ENCODE measurements at regions not wholly inside any gene's neighbourhood (a gene's known extent, or its start where the extent isn't known, plus 50 kb on each side); places are given as distances from the start of the nearest gene placed in this dataset.
"Not testable (repeated sequence)": the region's sequence is repeated elsewhere in the genome, so short reads cannot be mapped to it uniquely, and the experiment has no call there.

DNA sequence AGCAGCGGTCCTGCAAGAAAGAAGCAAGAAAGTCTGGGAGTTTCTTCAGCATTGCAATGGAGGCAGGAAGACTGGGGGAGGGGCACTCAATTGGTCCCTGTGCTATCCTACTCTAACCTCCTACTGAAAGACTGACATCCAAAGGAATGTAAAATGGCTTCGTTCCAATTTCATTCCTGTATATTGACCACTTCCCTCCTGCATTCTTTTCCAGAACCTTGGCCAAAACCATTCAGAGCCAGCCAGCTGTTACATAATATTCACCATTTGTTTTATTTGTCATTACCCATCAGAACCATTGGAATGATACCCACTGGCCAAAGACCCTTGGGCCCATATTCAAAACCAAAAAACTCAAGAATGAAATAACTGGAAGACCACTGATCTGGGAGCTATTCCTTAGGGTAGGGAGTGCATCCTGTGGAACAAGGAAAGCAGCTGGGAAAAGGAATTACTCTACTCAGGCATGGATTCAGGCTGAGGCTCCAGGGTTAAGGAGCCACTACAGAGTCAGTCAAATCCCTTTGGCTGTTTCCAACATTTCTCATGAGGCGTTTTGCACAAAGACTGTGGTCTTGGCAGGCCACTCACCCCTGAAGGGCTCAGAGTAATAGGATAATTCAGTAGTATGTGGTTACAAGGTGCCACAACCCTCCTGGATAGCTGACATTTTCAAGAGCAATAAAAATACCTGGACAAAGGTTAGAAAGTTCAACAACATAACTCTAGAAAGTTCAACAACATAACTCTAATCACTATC is 148.7 kb upstream of the SLC1A3 start:
- ATAC-seq (no peak), DNase-seq (no peak)
- no peak overlapping the region for H3K27ac ChIP-seq
- H3K4me3 ChIP-seq: no peak overlapping the region
- H3K27me3 ChIP-seq (ENCODE audit: low read depth): no peaks in the 10 kb centered on the region
- no peaks in the 10 kb centered on the region for H3K36me3 ChIP-seq
- H3K9me3 ChIP-seq: no peaks in the 10 kb centered on the region
- TF ChIP-seq, protein P1, sequence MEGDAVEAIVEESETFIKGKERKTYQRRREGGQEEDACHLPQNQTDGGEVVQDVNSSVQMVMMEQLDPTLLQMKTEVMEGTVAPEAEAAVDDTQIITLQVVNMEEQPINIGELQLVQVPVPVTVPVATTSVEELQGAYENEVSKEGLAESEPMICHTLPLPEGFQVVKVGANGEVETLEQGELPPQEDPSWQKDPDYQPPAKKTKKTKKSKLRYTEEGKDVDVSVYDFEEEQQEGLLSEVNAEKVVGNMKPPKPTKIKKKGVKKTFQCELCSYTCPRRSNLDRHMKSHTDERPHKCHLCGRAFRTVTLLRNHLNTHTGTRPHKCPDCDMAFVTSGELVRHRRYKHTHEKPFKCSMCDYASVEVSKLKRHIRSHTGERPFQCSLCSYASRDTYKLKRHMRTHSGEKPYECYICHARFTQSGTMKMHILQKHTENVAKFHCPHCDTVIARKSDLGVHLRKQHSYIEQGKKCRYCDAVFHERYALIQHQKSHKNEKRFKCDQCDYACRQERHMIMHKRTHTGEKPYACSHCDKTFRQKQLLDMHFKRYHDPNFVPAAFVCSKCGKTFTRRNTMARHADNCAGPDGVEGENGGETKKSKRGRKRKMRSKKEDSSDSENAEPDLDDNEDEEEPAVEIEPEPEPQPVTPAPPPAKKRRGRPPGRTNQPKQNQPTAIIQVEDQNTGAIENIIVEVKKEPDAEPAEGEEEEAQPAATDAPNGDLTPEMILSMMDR (IDR thresholded peaks at IDR 0.05): no peak
- H3K4me1 ChIP-seq: no peaks in the 10 kb centered on the region
- intact Hi-C loops (cut with DNase I): no loop called here

DNA sequence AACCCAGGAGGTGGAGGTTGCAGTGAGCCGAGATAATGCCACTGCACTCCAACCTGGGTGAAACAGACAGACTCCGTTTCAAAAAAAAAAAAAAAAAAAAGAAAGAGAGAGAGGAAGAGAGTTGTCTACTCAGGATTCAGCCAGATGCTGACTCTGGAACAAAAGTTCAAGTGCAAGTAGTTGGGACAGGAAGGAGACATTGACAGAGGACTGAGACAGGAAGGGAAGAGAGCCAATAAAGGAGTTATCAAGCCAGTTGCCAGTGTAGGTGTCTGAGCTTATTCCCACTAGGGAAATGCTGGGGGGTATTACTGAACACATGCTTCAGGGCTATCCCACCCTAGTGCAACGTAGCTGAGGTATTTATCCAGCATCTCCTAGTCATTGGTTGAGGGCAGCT is 147.7 kb upstream of the SLC1A3 start:
- H3K4me1 ChIP-seq: no peaks in the 10 kb centered on the region
- no peaks in the 10 kb centered on the region for H3K9me3 ChIP-seq
- H3K4me3 ChIP-seq: no peak overlapping the region
- no peaks in the 10 kb centered on the region for H3K36me3 ChIP-seq
- TF ChIP-seq, protein P1 (IDR thresholded peaks at IDR 0.05): no peak
- H3K27ac ChIP-seq: no peak overlapping the region
- intact Hi-C loops (cut with DNase I): no loop called here
- ATAC-seq: no peak
- no peak for DNase-seq
- H3K27me3 ChIP-seq (ENCODE audit: low read depth): no peaks in the 10 kb centered on the region

DNA sequence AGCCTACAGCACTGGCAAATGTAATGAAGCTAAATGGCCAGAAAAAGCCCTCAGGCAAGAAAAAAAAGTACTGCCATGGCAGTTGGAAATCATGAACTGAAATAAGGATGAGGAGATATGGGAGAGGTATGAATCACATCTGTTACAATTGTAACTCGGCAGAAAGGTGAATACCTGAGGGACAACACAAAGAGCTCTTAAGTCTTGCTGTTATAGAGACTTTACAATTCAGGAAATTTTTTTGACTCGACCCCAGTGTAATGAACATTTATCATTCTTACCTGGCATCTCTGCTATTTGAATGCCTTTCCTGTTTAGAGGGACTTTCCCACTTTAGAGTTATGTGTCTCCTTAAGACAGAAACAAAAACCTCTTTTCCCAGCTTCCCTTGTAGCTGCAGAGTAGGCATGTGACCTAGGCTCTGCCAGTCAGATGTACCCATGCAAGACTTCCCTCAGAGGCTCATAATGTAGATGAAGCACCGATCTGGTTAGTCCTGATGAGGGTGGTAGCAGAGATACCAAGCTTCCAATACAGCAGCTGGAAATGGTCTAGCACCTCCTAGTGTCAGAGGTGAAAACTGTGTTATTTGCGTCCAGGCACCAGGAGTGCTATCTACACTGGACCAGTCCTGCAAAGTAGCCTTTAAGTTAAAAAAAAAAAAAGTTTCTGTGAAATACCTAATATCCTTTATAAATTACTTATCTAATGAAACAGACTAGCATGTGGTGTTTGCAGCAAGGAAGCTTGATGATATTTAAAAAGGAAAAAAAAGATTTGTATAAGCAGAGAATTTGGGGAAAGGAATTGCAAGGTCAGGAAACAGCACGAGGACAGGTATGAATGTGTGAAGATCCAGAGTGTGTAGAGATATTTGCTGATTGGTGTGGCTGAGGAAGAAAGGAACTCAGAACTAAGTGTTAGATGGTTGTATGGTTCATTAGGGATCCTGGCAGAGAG is 146.9 kb upstream of the SLC1A3 start:
- Histone ChIP-seq H3K4me3 (no peak overlapping the region), H3K9me3 (no peaks in the 10 kb centered on the region), H3K36me3 (no peaks in the 10 kb centered on the region), H3K27ac (no peak overlapping the region), H3K4me1 (no peaks in the 10 kb centered on the region), H3K27me3 (ENCODE audit: low read depth) (no peaks in the 10 kb centered on the region)
- ATAC-seq (no peak), DNase-seq (no peak)
- intact Hi-C loops (cut with DNase I): no loop called here
- TF ChIP-seq, protein P1 (IDR thresholded peaks at IDR 0.05): peak; percentile 6

DNA sequence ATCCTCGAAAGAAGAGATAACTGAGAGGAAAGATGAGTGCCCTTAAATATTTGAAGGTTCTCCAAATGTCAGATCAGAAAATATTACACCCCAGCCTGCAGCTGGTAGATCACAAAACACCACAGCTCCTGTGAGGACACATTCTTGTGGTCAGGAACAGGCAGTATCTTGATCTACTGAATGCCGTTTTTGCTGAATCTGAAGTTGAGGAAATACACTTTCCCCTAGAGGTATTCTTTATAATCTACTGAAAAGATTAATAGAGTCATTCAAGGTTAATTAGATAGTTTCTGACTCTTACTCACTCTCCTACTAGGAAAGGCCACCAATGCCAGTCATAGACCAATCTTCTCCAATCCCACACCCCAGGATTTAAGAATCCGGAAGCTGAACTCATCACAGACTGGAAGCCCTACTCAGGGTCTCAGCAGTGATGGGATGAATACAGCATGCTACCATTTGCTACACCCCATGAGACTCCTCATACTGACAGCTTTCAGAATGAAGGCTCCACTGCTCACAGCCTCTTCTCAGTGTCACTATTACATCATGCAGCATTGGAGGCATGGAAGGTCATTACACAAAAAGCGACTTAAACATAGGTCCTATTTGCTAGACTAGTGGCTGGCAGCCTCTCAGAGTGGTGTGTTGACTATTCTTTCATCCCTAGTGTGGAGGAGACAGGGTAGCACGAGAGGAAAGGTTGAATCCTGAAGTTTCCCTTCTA is 143.9 kb upstream of the SLC1A3 start:
- Histone ChIP-seq H3K27ac (no peak overlapping the region), H3K27me3 (ENCODE audit: low read depth) (no peaks in the 10 kb centered on the region), H3K9me3 (no peaks in the 10 kb centered on the region), H3K4me1 (no peaks in the 10 kb centered on the region), H3K4me3 (no peak overlapping the region), H3K36me3 (no peaks in the 10 kb centered on the region)
- DNase-seq (no peak), ATAC-seq (no peak)
- TF ChIP-seq, protein P1 (IDR thresholded peaks at IDR 0.05): no peak
- intact Hi-C loops (cut with DNase I): no loop called here

DNA sequence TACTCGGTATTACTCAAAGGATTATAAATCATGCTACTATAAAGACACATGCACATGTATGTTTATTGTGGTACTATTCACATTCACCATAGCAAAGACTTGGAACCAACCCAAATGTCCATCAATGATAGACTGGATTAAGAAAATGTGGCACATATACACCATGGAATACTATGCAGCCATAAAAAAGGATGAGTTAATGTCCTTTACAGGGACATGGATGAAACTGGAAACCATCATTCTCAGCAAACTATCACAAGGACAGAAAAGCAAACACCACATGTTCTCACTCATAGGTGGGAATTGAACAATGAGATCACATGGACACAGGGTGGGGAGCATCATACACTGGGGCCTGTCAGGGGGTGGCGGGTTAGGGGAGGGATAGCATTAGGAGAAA is 130.5 kb upstream of the SLC1A3 start:
- intact Hi-C loops (cut with DNase I); H3K27ac ChIP-seq; H3K9me3 ChIP-seq; ATAC-seq; H3K27me3 ChIP-seq (ENCODE audit: low read depth); DNase-seq; H3K4me3 ChIP-seq; H3K4me1 ChIP-seq; H3K36me3 ChIP-seq: not testable (repeated sequence)

Measured in lower lobe of right lung (tissue), 2 donors.